Heart left ventricle (tissue), 13 donors: ENCODE measurements at regions not wholly inside any gene's neighbourhood (a gene's known extent, or its start where the extent isn't known, plus 50 kb on each side); places are given as distances from the start of the nearest gene placed in this dataset.

Experiments used
- CTCF ChIP-seq, 12 donors: fragments of 200-600 bp; sonication (generic) in 4 of 12; IDR thresholded peaks; one replicate each; pipeline versions ENCODE4 v1.5.0 to v1.8.0; 2018 to 2022; ENCODE audit warnings: antibody characterized with exemption in 12 of 12, mild to moderate bottlenecking in 5 of 12
- POLR2A ChIP-seq, 2 donors: fragments of 450-650 bp; IDR thresholded peaks; one replicate each; pipeline ENCODE4 v1.6.1; 2017; ENCODE audit warnings: antibody characterized with exemption in 2 of 2, mild to moderate bottlenecking in 2 of 2, moderate library complexity in 2 of 2
- donor health status: ischemic (EF 13 %, LVEDD 7.1; RV severe dilation, severe dysfunction).
- donor health status: DM: no; HTN: yes; CAD: no.
- donor health status: DM: no; HTN: no; CAD: no.
- donor health status: ischemic (EF 25% LVEDD 6.9; RV normal size, moderate dysfunction).
- donor health status: ischemic (EF 25% LVEDD 5.7; RV mildly dilated, moderate dysfunction).
- donor health status: ischemic (EF 35%, LVEDD 5.7; RV mildly dilated, moderate dysfunction).
- donor health status: nonischemic (EF 11% LVEDD 7.7; RV severe dilation, severe dysfunction).
- donor health status: DM: yes; HTN: yes; CAD: no.
- donor health status: PGD.
- donor health status: ischemic (EF 29% LVEDD 5.4; RV normal size, mild dysfunction).
- donor health status: nonischemic (EF 23%, LVEDD 6.1; RV moderate dilation, normal function).

DNA sequence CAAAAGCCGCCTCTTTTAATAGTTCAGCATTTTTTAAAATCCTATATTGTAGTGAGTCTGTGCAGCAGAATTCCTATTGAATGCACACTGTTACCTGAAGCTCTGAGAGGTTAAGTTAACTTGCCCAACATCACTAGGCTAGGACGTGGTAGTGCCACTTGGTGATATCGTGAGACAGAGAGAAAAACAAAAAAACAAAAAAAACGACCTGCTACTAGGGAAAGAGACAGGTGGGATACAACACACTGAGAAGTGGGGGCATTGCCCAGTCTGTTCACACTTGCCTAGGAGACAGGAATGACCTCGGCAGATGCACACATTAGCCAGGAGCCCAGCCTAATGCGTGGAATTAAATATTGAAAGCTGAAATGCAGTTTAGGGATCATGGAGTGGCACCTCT lies 129.7 kb upstream of the CCND2 start:
- TF ChIP-seq CTCF (IDR thresholded peaks at IDR 0.05) (no peak), POLR2A (IDR thresholded peaks at IDR 0.05) (no peak)
